Naive thymus-derived CD4-positive, alpha-beta T cell (primary cell): ENCODE measurements at regions not wholly inside any gene's neighbourhood (a gene's known extent, or its start where the extent isn't known, plus 50 kb on each side); places are given as distances from the start of the nearest gene placed in this dataset.

Source experiments
- ATAC-seq: fragments of 150-1000 bp; cut with Tn5 transposase; 2 replicates; pipeline ENCODE4 v1.10.0; 2021; ENCODE audit warnings: mild to moderate bottlenecking, moderate library complexity
- CTCF ChIA-PET: fragments of 350-600 bp; sonication (Branson Sonifier 250); formaldehyde crosslinking; loops from one replicate; lab custom pipeline; 2021; ENCODE audit warnings: antibody characterized with exemption; lab: Charles Lee
- POLR2A ChIA-PET: fragments of 350-600 bp; sonication (Branson Sonifier 250); formaldehyde crosslinking; loops from one replicate; lab custom pipeline; 2021; ENCODE audit warnings: antibody characterized with exemption, inconsistent platforms; lab: Charles Lee
- DNase-seq, 9 donors: peaks; one replicate each; pipeline versions ENCODE4 v3.0.0 to v3.0.0-alpha.2; 2020 to 2022; ENCODE audit warnings: mixed read lengths in 1 of 9
- H3K27ac ChIP-seq: one replicate; pipeline ENCODE4 v1.7.0; 2013; ENCODE audit warnings: mild to moderate bottlenecking, low read depth, low read length, moderate library complexity
- H3K27me3 ChIP-seq, 2 donors: one replicate each; pipeline ENCODE4 v1.7.0; 2013; ENCODE audit warnings: low read length in 2 of 2, mild to moderate bottlenecking in 2 of 2, moderate library complexity in 2 of 2; ENCODE audit not compliant: control insufficient read depth in 2 of 2, insufficient read depth in 2 of 2
- H3K36me3 ChIP-seq, 3 experiments: 1 replicate in 2 of 3; 2 replicates in 1 of 3; pipeline ENCODE4 v1.7.0; 2013; ENCODE audit warnings: low read length in 3 of 3, mild to moderate bottlenecking in 3 of 3, moderate library complexity in 1 of 3; ENCODE audit not compliant: insufficient read depth in 3 of 3, control insufficient read depth in 2 of 3
- H3K4me1 ChIP-seq, 2 donors: one replicate each; pipeline ENCODE4 v1.7.0; 2013; ENCODE audit warnings: low read length in 2 of 2, mild to moderate bottlenecking in 2 of 2, moderate library complexity in 1 of 2; ENCODE audit not compliant: control insufficient read depth in 2 of 2, insufficient read depth in 2 of 2
- H3K4me3 ChIP-seq: 2 replicates; pipeline ENCODE4 v1.7.0; 2013; ENCODE audit warnings: mild to moderate bottlenecking, low read length
- H3K9me3 ChIP-seq, 3 experiments: 1 replicate in 2 of 3; 2 replicates in 1 of 3; pipeline ENCODE4 v1.7.0; 2013; ENCODE audit warnings: low read length in 3 of 3; ENCODE audit not compliant: control insufficient read depth in 2 of 3
- H3K27ac Mint-ChIP-seq, 9 donors: one replicate each; pipeline ENCODE4 v1.8.0; 2020 to 2022; ENCODE audit warnings: mixed read lengths in 9 of 9, mild to moderate bottlenecking in 8 of 9, moderate library complexity in 5 of 9, inconsistent platforms in 2 of 9
- H3K27me3 Mint-ChIP-seq, 5 donors: one replicate each; pipeline ENCODE4 v1.8.0; 2021 to 2022; ENCODE audit warnings: mixed read lengths in 5 of 5, mild to moderate bottlenecking in 1 of 5
- H3K36me3 Mint-ChIP-seq, 5 donors: one replicate each; pipeline ENCODE4 v1.8.0; 2020 to 2022; ENCODE audit warnings: mixed read lengths in 5 of 5, mild to moderate bottlenecking in 3 of 5, inconsistent platforms in 1 of 5
- H3K4me1 Mint-ChIP-seq, 7 donors: one replicate each; pipeline ENCODE4 v1.8.0; 2020 to 2022; ENCODE audit warnings: mixed read lengths in 7 of 7, mild to moderate bottlenecking in 3 of 7, inconsistent platforms in 1 of 7
- H3K4me3 Mint-ChIP-seq, 10 donors: one replicate each; pipeline ENCODE4 v1.8.0; 2020 to 2022; ENCODE audit warnings: mild to moderate bottlenecking in 10 of 10, mixed read lengths in 10 of 10, moderate library complexity in 6 of 10, inconsistent platforms in 2 of 10
- H3K9me3 Mint-ChIP-seq, 11 donors: one replicate each; pipeline ENCODE4 v1.8.0; 2020 to 2022; ENCODE audit warnings: mixed read lengths in 11 of 11, mild to moderate bottlenecking in 4 of 11, inconsistent platforms in 1 of 11, moderate library complexity in 1 of 11
- intact Hi-C, 2 donors: fragments of 100-400 bp; cut with micrococcal nuclease; formaldehyde crosslinking; loops; one replicate each; pipeline ENCODE4 v1.15.1; 2023

GRCh38 chr9:108022246-108022935 lies 532.8 kb upstream of the KLF4 start:
- no peaks in the 10 kb centered on the region for H3K9me3 ChIP-seq
- no peaks in the 10 kb centered on the region for H3K4me1 ChIP-seq
- H3K4me3 Mint-ChIP-seq, result no peak overlapping the region
- CTCF ChIA-PET, result no interaction called here
- DNase-seq (no peak), ATAC-seq (no peak)
- no peaks in the 10 kb centered on the region for H3K27me3 ChIP-seq
- intact Hi-C loops, result no loop called here
- H3K4me1 Mint-ChIP-seq, result peaks cover 0 to 1% (median 0%) of the 10 kb centered on the region in 7 donors
- H3K27ac ChIP-seq, result no peak overlapping the region
- POLR2A ChIA-PET, result no interaction called here
- H3K27me3 Mint-ChIP-seq, result peaks cover 0 to 3% (median 0%) of the 10 kb centered on the region in 5 donors
- no peak overlapping the region for H3K4me3 ChIP-seq
- peaks cover 4 to 29% (median 8%) of the 10 kb centered on the region in 11 donors for H3K9me3 Mint-ChIP-seq
- no peak overlapping the region for H3K27ac Mint-ChIP-seq
- H3K36me3 Mint-ChIP-seq, result peaks cover 0 to 5% (median 0%) of the 10 kb centered on the region in 5 donors
- no peaks in the 10 kb centered on the region for H3K36me3 ChIP-seq

GRCh38 chr9:108021096-108021710 lies 531.6 kb upstream of the KLF4 start:
- no peak overlapping the region for H3K27ac Mint-ChIP-seq
- no peaks in the 10 kb centered on the region for H3K9me3 ChIP-seq
- peaks cover 5 to 29% (median 9%) of the 10 kb centered on the region in 11 donors for H3K9me3 Mint-ChIP-seq
- no peak overlapping the region for H3K27ac ChIP-seq
- no peaks in the 10 kb centered on the region for H3K36me3 ChIP-seq
- peaks cover 0 to 3% (median 0%) of the 10 kb centered on the region in 5 donors for H3K27me3 Mint-ChIP-seq
- no peak overlapping the region for H3K4me3 Mint-ChIP-seq
- H3K4me1 Mint-ChIP-seq, result peaks cover 0 to 1% (median 0%) of the 10 kb centered on the region in 7 donors
- H3K4me1 ChIP-seq, result no peaks in the 10 kb centered on the region
- intact Hi-C loops, result no loop called here
- no peak for ATAC-seq
- ChIA-PET CTCF (no interaction called here), POLR2A (interaction anchor here (0.6 kb wide), 1 partner anchor 1650 kb away, joined by 3 read pairs; no protein-coding TSS in a partner anchor)
- DNase-seq, result no peak
- no peak overlapping the region for H3K4me3 ChIP-seq
- peaks cover 0 to 5% (median 0%) of the 10 kb centered on the region in 5 donors for H3K36me3 Mint-ChIP-seq
- no peaks in the 10 kb centered on the region for H3K27me3 ChIP-seq

DNA sequence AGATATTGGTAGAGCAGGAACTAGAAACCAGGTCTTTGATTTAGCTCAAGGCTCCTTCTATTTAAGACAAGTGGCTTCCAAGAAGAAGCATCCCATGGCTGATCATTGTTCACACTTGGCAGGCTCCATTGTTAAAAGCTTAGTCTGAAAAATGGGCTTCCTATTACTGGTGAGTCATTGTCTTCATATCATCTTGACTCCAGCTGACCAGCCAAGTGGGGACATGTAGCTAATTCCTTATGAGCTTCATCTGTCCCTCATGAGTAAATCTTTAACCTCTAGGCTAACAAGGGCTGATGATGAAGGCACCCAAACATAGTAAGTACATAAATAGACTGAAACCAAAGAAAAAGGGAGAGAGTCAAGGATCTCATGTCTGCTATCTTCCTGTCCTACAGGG lies 530.3 kb upstream of the KLF4 start:
- no peak overlapping the region for H3K4me3 ChIP-seq
- POLR2A ChIA-PET, result no interaction called here
- Mint-ChIP-seq H3K36me3 (peaks cover 0 to 5% (median 0%) of the 10 kb centered on the region in 5 donors), H3K4me1 (peaks cover 0 to 1% (median 0%) of the 10 kb centered on the region in 7 donors), H3K27ac (no peak overlapping the region), H3K4me3 (no peak overlapping the region), H3K9me3 (peaks cover 3 to 23% (median 9%) of the 10 kb centered on the region in 11 donors), H3K27me3 (peaks cover 0 to 3% (median 0%) of the 10 kb centered on the region in 5 donors)
- no peaks in the 10 kb centered on the region for H3K4me1 ChIP-seq
- DNase-seq, result no peak
- intact Hi-C loops, result no loop called here
- no peaks in the 10 kb centered on the region for H3K27me3 ChIP-seq
- CTCF ChIA-PET, result no interaction called here
- no peaks in the 10 kb centered on the region for H3K9me3 ChIP-seq
- no peak overlapping the region for H3K27ac ChIP-seq
- H3K36me3 ChIP-seq, result no peaks in the 10 kb centered on the region
- ATAC-seq, result no peak

GRCh38 chr9:108017671-108018070 lies 528.1 kb upstream of the KLF4 start:
- no peaks in the 10 kb centered on the region for H3K9me3 ChIP-seq
- DNase-seq (no peak), ATAC-seq (no peak)
- Mint-ChIP-seq H3K36me3 (peaks cover 0 to 5% (median 0%) of the 10 kb centered on the region in 5 donors), H3K27me3 (peaks cover 0 to 3% (median 0%) of the 10 kb centered on the region in 5 donors), H3K4me1 (peaks cover 0 to 1% (median 0%) of the 10 kb centered on the region in 7 donors), H3K4me3 (no peak overlapping the region), H3K9me3 (peaks cover 0 to 23% (median 10%) of the 10 kb centered on the region in 11 donors), H3K27ac (no peak overlapping the region)
- no peaks in the 10 kb centered on the region for H3K36me3 ChIP-seq
- POLR2A ChIA-PET, result no interaction called here
- H3K4me3 ChIP-seq, result no peak overlapping the region
- CTCF ChIA-PET, result no interaction called here
- intact Hi-C loops, result no loop called here
- H3K27me3 ChIP-seq, result no peaks in the 10 kb centered on the region
- H3K4me1 ChIP-seq, result no peaks in the 10 kb centered on the region
- H3K27ac ChIP-seq, result no peak overlapping the region

DNA sequence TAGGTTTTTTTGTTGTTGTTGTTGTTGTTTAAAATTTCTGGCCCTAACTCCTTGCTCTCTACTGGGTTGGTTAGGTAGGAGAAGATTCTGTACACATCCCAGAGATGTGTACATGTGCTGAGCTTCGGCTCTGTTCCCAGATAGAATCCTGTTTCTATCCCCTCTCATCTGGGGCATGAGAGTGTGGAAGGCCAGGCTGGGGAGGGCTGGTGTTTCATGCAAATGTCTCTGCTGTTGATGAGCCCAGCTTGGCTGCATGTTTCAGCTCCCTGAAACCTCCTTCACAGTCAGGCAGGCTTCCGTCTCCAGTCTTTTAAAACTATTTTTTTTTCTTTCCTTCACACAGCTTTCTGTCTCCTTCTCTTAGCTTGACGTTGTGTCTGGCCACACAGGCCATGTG lies 526.9 kb upstream of the KLF4 start:
- Mint-ChIP-seq H3K27ac (no peak overlapping the region), H3K4me1 (peaks cover 0 to 1% (median 0%) of the 10 kb centered on the region in 7 donors), H3K27me3 (peaks cover 0 to 3% (median 0%) of the 10 kb centered on the region in 5 donors), H3K9me3 (peaks cover 0 to 23% (median 8%) of the 10 kb centered on the region in 11 donors), H3K36me3 (peaks cover 0 to 5% (median 0%) of the 10 kb centered on the region in 5 donors), H3K4me3 (no peak overlapping the region)
- no peak overlapping the region for H3K4me3 ChIP-seq
- H3K36me3 ChIP-seq, result no peaks in the 10 kb centered on the region
- intact Hi-C loops, result no loop called here
- CTCF ChIA-PET, result no interaction called here
- H3K9me3 ChIP-seq, result no peaks in the 10 kb centered on the region
- H3K27ac ChIP-seq, result no peak overlapping the region
- no peaks in the 10 kb centered on the region for H3K4me1 ChIP-seq
- no peak for ATAC-seq
- H3K27me3 ChIP-seq, result no peaks in the 10 kb centered on the region
- POLR2A ChIA-PET, result no interaction called here
- DNase-seq, result no peak

- no peak overlapping the region for H3K27ac ChIP-seq
- no peaks in the 10 kb centered on the region for H3K27me3 ChIP-seq
- ChIA-PET CTCF (no interaction called here), POLR2A (no interaction called here)
- Mint-ChIP-seq H3K36me3 (peaks cover 0 to 2% (median 0%) of the 10 kb centered on the region in 5 donors), H3K4me3 (no peak overlapping the region), H3K27ac (no peak overlapping the region), H3K4me1 (no peaks in the 10 kb centered on the region), H3K27me3 (no peaks in the 10 kb centered on the region), H3K9me3 (peaks cover 0 to 20% (median 8%) of the 10 kb centered on the region in 11 donors)
- DNase-seq, result no peak
- no peaks in the 10 kb centered on the region for H3K9me3 ChIP-seq
- no peaks in the 10 kb centered on the region for H3K36me3 ChIP-seq
- H3K4me1 ChIP-seq, result no peaks in the 10 kb centered on the region
- intact Hi-C loops, result no loop called here
- no peak for ATAC-seq
- no peak overlapping the region for H3K4me3 ChIP-seq
Measured at GRCh38 chr9:108015690-108016089, 526.1 kb upstream of the KLF4 start.
